ENCODE measurements at regions not wholly inside any gene's neighbourhood (a gene's known extent, or its start where the extent isn't known, plus 50 kb on each side); places are given as distances from the start of the nearest gene placed in this dataset.
A peak's percentile ranks its signal among the peaks of the same experiment; 100 is the strongest.
"Not testable (repeated sequence)": the region's sequence is repeated elsewhere in the genome, so short reads cannot be mapped to it uniquely, and the experiment has no call there.

DNA sequence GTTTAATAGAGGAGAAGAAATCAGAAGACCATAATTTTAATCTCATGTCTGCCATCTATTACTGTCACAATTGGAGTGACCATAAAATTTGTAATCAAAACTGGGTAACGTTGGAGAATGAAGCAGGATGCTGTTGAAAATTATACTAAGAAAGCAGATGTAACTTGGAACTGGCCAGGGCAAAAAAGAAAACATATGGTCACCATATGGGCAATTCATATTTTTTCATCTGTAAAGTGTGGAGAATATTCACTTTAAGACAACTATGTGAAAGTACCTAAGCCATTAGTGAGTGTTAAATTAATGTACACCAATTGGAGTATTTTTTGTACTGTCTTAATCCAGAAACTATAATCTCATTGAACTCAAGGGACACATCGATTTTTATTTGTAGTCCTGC is 1008.0 kb downstream of the GLUD2 start:
- DNase-seq (ENCODE audit: low read depth): no peak

GRCh38 chrX:122055979-122056715 is 1008.7 kb downstream of the GLUD2 start:
- no peak for DNase-seq (ENCODE audit: low read depth)

DNA sequence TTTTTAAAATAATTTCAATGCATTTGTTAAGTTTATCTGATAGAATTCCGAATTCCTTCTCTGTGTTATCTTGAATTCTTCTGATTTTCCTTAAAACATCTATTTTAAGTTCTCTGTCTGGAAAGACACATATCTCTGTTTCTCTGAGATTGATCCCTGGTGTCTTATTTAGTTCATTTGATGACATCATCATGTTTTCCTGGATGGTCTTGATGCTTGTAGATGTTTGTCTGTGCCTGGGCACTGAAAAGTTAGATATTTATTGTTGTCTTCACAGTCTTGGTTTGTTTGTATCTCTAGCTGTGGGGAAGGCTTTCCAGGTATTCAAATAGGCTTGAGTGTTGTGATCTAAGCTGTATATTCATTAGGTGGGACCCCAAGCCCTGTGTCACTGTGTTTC is 1028.8 kb downstream of the GLUD2 start:
- no peak for DNase-seq (ENCODE audit: low read depth)

DNA sequence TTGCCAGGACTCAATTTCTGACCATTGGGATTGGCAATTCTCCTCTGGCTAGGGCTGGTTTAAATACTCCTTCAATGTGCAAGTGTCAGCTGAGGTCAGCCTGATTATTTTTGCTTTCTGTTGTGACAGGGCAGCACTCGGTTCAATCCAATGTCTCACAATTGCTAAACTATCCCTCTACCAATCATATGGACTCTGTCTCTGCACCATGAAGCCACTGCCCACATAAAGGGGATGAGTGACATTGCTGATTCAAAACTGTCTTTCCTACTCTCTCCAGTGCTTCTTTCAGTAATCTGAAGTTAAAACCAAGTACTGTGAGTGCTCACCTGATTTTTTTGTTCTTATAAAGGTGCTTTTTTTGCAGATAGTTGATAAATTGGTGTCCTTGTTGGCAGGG is 1030.7 kb downstream of the GLUD2 start:
- DNase-seq (ENCODE audit: low read depth): no peak

DNA sequence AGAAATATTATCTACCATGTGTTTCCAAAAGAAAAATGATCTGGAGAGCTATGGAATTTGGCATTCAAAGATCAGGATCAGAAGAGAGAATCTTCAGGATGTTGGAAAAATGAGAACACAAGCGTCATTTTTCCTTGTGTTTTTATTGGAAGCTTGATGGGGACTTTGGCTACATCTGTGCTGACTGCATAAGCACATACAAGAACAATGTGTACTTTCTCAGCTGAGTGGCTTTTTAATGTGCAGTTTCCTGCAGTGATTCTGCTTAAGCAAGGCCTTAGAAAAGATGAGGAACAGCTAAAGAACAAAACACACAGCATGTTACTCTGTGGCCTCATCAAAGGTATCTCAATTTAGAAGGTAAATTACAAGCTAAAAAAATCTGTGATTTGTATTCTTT is 1039.9 kb downstream of the GLUD2 start:
- DNase-seq (ENCODE audit: low read depth): no peak

DNA sequence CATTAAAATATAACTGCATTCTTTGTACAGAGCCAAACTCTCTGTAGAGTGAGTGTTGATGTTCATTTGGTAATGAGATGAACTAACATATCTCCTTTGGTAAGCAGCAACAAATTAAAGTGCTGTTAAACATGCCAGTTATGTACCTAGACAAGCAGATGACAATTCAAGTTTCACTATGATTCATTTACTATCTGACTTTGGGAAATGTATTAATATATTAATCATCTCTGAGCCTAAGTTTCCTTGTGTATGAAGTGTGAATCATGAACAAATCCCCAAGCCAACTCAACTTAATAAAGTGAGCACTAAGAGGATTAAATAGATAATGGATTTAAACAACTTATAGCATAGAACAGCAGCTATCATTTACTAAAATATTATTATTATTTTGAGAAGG is 1044.2 kb downstream of the GLUD2 start:
- DNase-seq (ENCODE audit: low read depth): no peak

GRCh38 chrX:122092360-122092759 is 1045.0 kb downstream of the GLUD2 start:
- DNase-seq (ENCODE audit: low read depth): no peak

DNA sequence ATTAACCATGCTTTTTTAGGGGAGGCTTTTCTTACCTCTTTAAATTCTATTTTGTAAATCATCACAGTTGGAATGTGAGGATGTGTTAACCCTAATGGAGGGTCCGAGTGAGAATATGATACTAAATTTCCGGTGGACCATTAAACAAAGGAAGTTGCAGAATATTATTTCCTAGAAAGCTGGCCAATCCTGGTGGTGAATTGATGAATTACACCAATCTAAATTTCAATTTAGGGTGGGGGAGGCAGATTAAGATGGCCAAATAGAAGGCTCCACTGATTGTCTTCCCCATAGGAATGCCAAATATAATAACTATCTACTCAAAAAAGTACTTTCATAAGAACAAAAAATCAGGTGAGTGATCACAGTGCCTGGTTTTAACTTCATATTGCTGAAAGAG is 1045.6 kb downstream of the GLUD2 start:
- no peak for DNase-seq (ENCODE audit: low read depth)

DNA sequence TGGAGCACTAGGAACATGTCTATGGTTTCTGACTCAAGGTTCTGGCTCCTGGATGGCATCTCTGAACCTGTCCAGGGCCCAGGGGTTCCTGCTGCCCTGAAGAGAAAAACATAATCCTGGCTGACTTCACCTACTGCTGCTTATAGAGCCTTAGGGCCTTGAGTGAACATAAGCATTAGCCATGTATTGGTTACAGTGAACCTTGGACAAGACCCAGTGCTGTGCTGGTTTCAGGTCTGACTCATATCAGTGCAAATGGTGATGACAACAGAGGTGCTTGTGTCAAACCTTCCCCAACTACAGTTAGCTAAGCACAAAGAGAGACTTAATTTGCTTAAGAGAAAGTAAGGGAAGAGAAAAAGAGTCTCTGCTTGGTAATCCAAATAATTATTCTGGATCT is 1047.2 kb downstream of the GLUD2 start:
- peak; percentile 0 for DNase-seq (ENCODE audit: low read depth)

- no peak for DNase-seq (ENCODE audit: low read depth)
Measured at GRCh38 chrX:122113376-122113775, 1066.0 kb downstream of the GLUD2 start.

DNA sequence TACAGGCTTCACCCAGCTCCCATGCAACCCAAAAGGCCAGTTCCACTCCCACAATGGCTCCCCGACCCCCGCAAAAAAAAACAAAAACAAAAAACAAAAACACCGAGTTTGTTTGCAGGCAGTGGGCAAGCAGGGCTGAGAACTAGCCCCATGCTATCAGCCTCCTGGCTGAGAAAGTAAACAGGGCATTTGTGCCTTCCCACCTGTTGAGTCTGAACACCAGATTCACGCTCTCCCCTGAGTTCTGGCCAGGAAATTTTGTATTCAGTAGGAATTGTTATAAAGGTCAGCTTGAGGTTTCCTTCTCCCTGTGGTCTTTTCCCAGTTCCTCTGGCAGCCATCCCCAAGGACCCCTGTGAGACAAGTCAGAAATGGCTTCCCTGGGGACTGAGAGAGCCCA is 1066.5 kb downstream of the GLUD2 start:
- no peak for DNase-seq (ENCODE audit: low read depth)

DNA sequence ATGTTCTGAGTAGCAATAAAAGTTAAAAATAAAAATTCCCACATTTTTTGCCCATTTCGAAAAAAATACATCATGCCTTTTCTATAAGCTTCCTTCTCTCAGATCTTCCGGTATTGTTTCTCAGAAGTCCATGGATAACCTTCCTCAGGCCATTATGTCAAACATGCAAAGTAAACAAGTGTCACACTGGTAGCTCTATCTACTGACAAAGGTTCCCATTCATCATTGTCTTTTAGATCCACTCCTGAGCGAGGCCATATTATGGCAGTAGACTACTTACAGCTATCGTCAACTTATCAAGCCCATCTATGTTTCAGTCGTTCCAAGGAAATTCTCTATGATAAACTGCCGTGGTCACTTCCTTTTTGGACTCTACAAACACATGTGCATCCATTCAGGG is 1068.2 kb downstream of the GLUD2 start:
- DNase-seq (ENCODE audit: low read depth): no peak

GRCh38 chrX:122119361-122119760 is 1064.7 kb upstream of the GRIA3 start:
- no peak for DNase-seq (ENCODE audit: low read depth)

- no peak for DNase-seq (ENCODE audit: low read depth)
Measured at GRCh38 chrX:122122274-122122673, 1061.8 kb upstream of the GRIA3 start.

DNA sequence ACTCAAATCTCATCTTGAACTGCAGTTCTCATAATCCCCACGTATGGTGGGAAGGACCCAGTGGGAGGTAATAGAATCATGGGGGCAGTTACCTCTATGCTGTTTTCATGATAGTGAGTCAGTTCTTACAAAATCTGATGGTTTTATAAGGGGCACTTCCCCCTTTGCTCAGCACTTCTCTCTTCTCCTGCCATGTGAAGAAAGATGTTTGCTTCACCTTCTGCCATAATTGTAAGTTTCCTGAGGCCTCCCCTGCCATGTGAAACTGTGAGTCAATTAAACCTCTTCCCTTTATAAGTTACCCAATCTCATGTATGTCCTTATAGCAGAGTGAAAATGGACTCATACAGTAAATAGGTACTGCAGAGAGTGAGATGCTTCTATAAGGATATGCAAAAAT is 1050.6 kb upstream of the GRIA3 start:
- no peak for DNase-seq (ENCODE audit: low read depth)

GRCh38 chrX:122134291-122134690 is 1049.8 kb upstream of the GRIA3 start:
- no peak for DNase-seq (ENCODE audit: low read depth)

- DNase-seq (ENCODE audit: low read depth): no peak
Measured at GRCh38 chrX:122135070-122135469, 1049.0 kb upstream of the GRIA3 start.

DNA sequence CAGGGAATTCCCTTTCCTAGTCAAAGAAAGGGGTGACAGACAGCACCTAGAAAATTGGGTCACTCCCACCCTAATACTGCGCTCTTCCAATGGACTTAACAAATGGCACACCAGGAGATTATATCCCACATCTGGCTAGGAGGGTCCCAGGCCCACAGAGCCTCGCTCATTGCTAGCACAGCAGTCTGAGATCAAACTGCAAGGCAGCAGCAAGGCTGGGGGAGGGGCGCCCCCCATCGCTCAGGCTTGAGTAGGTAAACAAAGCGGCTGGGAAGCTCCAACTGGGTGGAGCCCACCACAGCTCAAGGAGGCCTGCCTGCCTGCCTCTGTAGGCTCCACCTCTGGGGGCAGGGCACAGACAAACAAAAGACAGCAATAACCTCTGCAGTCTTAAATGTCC is 1043.9 kb upstream of the GRIA3 start:
- not testable (repeated sequence) for DNase-seq (ENCODE audit: low read depth)

- no peak for DNase-seq (ENCODE audit: low read depth)
Measured at GRCh38 chrX:122154019-122154418, 1030.1 kb upstream of the GRIA3 start.

- DNase-seq (ENCODE audit: low read depth): no peak
Measured at GRCh38 chrX:122168241-122168640, 1015.8 kb upstream of the GRIA3 start.

DNA sequence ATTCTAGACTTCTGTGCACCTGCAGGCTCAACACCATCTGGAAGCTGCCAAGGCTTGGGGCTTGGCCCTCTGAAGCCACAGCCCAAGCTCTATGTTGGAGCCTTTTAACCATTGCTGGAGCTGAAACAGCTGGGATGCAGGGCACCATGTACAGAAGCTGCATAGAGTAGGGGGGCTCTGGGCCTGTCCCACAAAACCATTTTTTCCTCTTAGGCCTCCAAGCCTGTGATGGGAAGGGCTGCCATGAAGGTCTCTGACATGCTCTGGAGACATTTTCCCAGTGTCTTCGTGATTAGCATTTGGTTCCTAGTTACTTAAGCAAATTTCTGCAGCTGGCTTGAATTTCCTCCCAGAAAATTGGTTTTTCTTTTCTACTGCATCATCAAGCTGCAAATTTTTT is 999.3 kb upstream of the GRIA3 start:
- DNase-seq (ENCODE audit: low read depth): no peak

- no peak for DNase-seq (ENCODE audit: low read depth)
Measured at GRCh38 chrX:122187069-122187713, 996.9 kb upstream of the GRIA3 start.

DNA sequence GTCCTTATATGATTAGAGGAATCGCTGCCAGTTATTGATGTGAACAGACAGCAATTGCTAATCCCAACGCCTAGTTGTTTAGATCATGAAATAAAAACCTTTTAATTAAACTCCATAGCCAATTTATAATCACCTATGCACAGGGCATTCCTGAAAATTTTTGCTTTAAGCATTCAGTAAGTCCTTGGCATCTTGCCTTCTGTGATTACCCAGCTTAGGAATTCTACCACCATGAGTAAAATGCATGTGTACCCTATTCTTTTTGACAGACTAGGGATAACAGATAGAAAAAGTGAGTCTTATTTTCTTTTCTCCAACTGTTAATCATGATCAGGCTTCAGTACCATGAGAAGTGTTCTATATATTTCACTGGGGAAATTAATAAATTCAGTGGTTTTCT is 995.3 kb upstream of the GRIA3 start:
- DNase-seq (ENCODE audit: low read depth): peak; percentile 25

DNA sequence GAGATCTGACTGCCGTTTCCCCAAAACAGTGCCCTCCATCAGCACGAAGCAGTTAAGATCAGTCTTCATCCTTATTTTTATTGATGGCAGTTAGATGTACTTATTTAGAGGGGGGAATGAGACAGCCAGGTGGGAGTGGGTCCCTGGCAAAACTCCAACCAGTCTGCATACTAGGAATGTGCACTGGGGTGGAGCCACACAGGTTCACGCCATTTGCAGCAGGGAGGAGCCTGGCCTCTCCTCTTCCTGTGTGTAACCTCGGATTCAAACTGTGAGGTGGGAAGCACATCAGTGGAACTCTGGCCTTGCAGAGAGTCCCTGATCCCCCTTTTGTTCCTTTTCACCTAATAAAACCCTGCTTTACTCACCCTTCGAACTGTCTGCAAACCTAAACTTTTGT is 987.7 kb upstream of the GRIA3 start:
- no peak for DNase-seq (ENCODE audit: low read depth)
